ENCODE measurements at regions not wholly inside any gene's neighbourhood (a gene's known extent, or its start where the extent isn't known, plus 50 kb on each side); places are given as distances from the start of the nearest gene placed in this dataset.
"Not testable (repeated sequence)": the region's sequence is repeated elsewhere in the genome, so short reads cannot be mapped to it uniquely, and the experiment has no call there.

GRCh38 chr3:39657775-39658174 lies 151.6 kb upstream of the MYRIP start:
- DNase-seq: no peak

GRCh38 chr3:39664931-39665330 lies 144.5 kb upstream of the MYRIP start:
- DNase-seq: no peak

- DNase-seq: no peak
Observed at GRCh38 chr3:39665441-39665840, 144.0 kb upstream of the MYRIP start.

- DNase-seq: no peak
Observed at GRCh38 chr3:39668420-39668819, 141.0 kb upstream of the MYRIP start.

- DNase-seq: no peak
Observed at GRCh38 chr3:39671116-39671515, 138.3 kb upstream of the MYRIP start.

- DNase-seq: no peak
Observed at GRCh38 chr3:39671600-39671999, 137.8 kb upstream of the MYRIP start.

- no peak for DNase-seq
Observed at GRCh38 chr3:39705351-39705900, 104.0 kb upstream of the MYRIP start.

DNA sequence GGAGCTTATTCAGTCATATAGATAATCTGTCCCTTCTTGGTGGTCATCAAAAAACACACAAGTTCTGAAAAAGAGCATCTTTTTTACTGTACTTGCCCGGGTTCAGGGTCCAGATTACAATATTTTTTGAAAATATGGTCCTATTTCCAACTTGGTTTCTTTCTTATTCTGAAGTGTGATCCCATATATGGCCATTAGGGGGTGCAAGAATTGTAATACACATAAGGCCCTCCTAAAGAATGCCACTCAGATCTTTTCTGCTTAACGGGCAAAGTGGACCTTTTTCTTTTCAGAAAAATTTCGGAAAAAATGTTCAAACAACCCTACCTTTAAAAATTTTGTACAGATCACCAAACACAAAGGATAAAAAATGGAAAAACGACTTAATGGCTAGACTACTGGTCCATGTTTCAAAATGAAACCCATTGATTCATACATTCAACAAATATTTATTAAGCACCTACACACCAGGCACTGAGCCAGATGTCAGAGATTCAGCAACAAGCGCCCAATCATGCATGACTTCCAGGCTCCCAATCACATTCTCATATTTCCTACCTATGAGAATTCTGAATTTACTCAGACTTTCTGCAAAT lies 102.0 kb upstream of the MYRIP start:
- DNase-seq: no peak

GRCh38 chr3:39712413-39713048 lies 96.9 kb upstream of the MYRIP start:
- no peak for DNase-seq

DNA sequence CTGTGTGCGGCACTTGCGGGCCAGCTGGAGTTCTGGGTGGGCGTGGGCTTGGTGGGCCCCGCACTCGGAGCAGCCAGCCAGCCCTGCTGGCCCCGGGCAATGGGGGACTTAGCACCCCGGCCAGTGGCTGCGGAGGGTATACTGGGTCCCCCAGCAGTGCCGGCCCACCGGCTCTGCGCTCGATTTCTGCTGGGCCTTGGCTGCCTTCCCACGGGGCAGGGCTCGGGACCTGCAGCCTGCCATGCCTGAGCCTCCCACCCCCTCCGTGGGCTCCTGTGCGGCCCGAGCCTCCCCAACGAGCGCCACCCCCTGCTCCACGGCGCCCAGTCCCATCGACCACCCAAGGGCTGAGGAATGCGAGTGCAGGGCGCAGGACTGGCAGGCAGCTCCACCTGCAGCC lies 96.1 kb upstream of the MYRIP start:
- DNase-seq: not testable (repeated sequence)

GRCh38 chr3:39716849-39717248 lies 92.6 kb upstream of the MYRIP start:
- no peak for DNase-seq

DNA sequence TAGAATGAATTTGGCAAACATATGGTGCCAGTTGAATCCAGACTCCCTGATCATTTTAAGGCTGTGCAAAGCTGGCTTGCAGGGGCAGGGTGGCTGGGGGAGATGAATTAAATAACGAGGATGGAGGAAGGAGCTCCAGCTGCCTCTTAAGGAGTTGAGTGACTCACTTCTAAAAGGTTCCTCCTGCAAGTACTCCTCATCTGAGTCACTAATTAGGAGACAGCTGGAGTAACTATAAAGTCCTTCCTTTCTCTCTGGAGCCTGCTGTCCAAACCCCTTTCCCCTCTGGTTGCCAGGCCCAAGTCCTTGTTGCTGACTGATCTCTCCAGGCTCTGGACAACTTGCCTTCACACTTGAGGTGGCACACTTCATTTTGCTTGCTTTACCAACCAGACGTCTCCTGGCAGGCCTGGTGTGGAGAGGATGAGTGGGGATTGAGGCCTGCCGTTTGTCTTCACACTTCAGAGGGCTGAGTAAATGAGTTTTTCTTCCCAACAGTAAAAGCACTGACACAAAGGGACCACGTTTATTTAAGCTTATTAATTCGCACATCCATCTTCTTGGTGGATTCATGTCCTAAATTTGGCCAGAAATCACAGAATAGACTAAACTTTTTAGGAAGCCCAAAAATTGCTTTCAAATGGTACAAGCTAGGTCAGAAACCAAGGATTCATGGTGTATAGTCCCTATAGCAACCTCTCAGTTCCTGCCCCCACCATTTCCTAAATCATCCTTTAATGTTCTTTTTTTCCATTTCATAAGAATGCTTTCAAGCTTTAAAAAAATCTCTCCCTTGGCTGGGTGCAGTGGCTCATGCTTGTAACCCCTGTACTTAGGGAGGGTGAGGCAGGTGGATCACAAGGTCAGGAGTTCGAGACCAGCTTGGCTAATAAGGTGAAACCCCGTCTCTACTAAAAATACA lies 90.5 kb upstream of the MYRIP start:
- no peak for DNase-seq

DNA sequence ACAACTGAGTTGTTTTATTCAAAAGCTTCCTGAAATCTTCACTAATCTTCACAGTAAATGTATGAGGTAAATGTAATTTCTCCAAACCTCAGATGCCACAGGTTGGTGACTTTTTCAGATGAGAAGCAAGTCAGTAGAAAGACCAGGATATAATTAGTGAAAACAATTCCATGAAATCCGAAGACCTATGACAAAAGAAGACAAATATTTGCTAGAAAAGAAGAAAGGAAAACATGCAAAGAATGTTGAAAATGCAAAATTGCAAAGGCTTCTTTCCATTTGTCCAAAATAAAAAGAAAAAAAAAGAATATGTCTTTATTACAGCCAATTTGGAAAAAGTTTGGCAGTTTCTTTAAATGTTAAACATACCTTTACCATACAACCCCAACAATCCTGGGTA lies 88.3 kb upstream of the MYRIP start:
- DNase-seq: no peak

DNA sequence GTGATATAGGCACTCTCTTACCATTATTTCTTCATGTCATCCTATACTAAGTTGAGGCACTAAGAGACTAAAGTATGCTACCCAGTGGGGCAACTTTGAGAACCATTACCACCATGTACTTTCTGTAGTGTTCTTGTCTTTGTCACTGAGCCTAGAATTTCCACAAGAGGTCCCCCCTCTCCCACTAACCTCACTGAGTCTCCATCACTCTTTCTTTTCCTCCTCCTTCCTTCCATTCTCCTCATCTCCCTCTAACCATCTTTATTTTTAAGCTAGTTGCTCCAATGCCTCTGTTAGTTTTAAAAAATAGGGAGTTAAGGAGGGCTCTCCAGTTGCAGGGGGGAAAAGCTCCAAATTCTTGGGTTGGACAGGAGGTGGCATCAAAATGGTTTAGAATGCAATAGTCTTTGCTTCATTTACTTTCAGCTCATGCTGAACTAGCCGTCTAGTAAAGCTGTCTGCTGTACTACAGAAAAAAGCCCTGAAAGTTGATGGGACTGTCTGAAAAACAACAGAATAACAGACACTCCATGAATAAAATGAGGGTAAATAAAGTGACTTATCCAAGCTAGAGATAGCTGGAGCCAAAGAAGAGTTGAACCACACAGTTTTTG lies 85.1 kb upstream of the MYRIP start:
- DNase-seq: no peak

DNA sequence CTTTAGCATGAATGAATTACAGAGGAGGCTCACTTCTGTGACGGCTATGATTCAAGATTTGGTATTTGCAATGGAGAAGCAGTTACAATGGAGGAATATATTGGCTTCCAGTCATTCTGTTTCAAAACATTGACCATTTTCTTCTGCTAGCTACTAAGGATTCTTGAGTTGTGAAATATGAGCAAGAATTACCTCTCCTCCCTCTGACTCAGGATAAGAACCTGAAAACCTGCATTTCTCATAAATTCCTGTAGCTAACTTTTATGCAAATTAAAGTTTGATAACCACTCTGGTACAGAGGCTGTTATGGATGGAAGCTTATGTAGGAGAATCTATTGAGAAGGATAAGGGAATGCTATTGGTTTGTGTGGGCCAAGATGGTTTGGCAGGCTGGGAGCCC lies 84.1 kb upstream of the MYRIP start:
- DNase-seq: no peak

DNA sequence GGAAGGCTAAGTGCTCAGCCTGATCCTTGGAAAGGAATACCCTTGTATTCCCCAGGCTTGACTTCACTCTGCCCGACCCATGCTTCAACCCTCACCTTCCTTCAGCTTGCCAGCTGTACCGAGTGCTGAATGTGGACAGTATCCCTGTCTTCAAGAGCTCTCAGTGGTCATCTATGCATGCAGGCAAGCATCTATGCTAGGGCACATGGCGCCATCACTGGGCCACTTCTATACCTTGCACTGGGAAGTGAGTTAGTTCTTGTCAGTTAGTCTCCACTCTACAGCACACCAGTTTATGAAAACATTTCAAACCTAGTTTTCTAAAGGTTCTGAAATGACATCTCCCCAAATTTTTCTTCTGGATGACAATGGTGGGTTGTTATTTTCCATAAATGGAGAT lies 82.0 kb upstream of the MYRIP start:
- no peak for DNase-seq

GRCh38 chr3:39733804-39734203 lies 75.6 kb upstream of the MYRIP start:
- DNase-seq: no peak

DNA sequence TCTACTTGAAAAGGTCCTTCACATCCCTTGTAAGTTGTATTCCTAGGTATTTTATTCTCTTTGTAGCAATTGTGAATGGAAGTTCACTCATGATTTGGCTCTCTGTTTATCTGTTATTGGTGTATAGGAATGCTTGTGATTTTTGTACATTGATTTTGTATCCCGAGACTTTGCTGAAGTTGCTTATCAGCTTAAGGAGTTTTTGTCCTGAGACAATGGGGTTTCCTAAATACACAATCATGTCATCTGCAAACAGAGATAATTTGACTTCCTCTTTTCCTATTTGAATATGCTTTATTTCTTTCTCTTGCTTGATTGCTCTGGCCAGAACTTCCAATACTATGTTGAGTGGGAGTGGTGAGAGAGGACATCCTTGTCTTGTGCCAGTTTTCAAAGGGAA lies 69.8 kb upstream of the MYRIP start:
- DNase-seq: not testable (repeated sequence)

DNA sequence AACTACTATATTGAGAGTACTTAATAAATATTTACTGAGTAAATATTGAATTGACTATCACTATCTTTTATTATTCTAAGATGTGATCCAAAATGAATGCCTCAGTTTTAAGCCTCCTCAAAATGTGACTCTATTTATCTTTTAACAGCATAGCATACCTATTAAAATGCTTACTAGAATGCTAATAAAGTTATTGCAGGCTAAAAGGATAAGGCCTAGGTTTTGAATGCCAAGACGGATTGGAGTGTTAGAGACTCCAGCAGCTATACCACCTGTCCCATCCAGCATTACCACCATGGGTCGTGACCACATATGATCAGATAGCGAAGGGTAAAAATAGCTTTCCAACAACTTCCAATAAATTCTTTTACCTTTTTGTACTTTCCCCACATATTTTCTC lies 64.7 kb upstream of the MYRIP start:
- DNase-seq: no peak

- DNase-seq: no peak
Observed at GRCh38 chr3:39748002-39748401, 61.4 kb upstream of the MYRIP start.

DNA sequence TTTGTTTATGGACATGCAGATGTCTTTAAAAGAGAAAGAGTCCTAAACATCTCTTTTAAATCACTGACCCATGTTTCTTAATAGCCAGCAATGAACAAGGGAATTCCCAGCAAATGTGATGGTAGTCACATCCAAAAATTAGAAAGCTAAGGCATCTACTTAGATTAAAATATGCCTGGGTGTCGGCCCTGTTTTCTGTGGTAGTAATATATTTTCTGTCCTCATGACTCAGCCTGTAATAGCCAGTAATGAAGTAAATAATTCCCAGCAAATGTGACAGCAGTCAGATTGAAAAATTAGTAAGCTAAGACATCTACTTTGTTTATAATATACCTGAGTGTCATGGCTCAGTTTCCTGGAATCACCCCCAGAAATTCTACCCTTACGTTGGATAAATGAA lies 60.6 kb upstream of the MYRIP start:
- DNase-seq: no peak

GRCh38 chr3:39750712-39751111 lies 58.7 kb upstream of the MYRIP start:
- DNase-seq: no peak

GRCh38 chr3:39751286-39751685 lies 58.1 kb upstream of the MYRIP start:
- no peak for DNase-seq
